A549 (cell line): ENCODE measurements at regions not wholly inside any gene's neighbourhood (a gene's known extent, or its start where the extent isn't known, plus 50 kb on each side); places are given as distances from the start of the nearest gene placed in this dataset.

Experiments used
- BCL3 ChIP-seq: fragments of >200 bp; sonication (Bioruptor Twin); formaldehyde crosslinking; IDR thresholded peaks from 3 replicates; pipeline ENCODE4 v1.6.1; 2016
- CHD2 ChIP-seq: fragments of 150-350 bp; IDR thresholded peaks from 2 replicates; pipeline ENCODE4 v1.6.1; 2014; ENCODE audit warnings: low read length; ENCODE audit not compliant: partially characterized antibody
- CTCF ChIP-seq: fragments of >200 bp; sonication (Bioruptor Twin); formaldehyde crosslinking; IDR thresholded peaks from 3 replicates; pipeline ENCODE4 v1.5.1; 2016
- MYC ChIP-seq: IDR thresholded peaks from 2 replicates; pipeline ENCODE4 v1.6.1; 2012; ENCODE audit warnings: mild to moderate bottlenecking, inconsistent platforms, low read length, improper control_type of control experiment, borderline replicate concordance
- NR3C1 ChIP-seq: fragments of >200 bp; sonication (Bioruptor Twin); formaldehyde crosslinking; IDR thresholded peaks from 3 replicates; pipeline ENCODE4 v1.6.1; 2017
- POLR2A ChIP-seq: IDR thresholded peaks from 2 replicates; pipeline ENCODE4 v1.6.1; 2012; ENCODE audit warnings: mild to moderate bottlenecking, low read length
- RCOR1 ChIP-seq: fragments of 150-350 bp; IDR thresholded peaks from 2 replicates; pipeline ENCODE4 v1.6.1; 2014; ENCODE audit warnings: antibody characterized with exemption, low read length, low read depth
- REST ChIP-seq: fragments of 200-600 bp; sonication (generic); IDR thresholded peaks from 2 replicates; pipeline ENCODE4 v1.6.1; 2016; ENCODE audit warnings: antibody characterized with exemption, mild to moderate bottlenecking, moderate library complexity
- SMC3 ChIP-seq: fragments of >200 bp; sonication (Bioruptor Twin); formaldehyde crosslinking; IDR thresholded peaks from 3 replicates; pipeline ENCODE4 v1.6.1; 2018; ENCODE audit warnings: inconsistent platforms
- TF ChIP-seq, protein P1 (sequence below): IDR thresholded peaks from 2 replicates; pipeline ENCODE4 v1.6.1; 2012

DNA sequence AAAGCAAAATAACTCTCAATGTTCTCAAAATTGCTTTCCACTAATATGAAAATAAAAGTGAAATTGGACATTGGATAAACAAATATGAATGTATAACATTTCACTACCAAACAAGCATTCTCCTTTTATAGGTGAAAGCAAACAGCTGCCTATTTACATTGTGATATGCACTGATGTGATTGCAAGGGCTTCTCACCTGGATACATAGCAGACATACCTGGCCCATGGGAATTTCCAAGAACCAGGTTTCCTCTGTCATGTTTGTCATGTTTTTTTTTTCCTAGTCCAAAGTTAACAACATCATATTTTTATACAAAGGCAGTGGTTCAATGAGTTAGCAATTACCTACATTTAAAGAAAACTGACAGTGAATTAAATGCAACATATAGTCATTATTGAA lies 228.5 kb downstream of the ANKRD50 start:
- TF ChIP-seq CTCF (no peak), REST (no peak), MYC (no peak), POLR2A (no peak), RCOR1 (no peak), BCL3 (no peak), SMC3 (no peak), CHD2 (no peak), NR3C1 (no peak)
- TF ChIP-seq, protein P1, sequence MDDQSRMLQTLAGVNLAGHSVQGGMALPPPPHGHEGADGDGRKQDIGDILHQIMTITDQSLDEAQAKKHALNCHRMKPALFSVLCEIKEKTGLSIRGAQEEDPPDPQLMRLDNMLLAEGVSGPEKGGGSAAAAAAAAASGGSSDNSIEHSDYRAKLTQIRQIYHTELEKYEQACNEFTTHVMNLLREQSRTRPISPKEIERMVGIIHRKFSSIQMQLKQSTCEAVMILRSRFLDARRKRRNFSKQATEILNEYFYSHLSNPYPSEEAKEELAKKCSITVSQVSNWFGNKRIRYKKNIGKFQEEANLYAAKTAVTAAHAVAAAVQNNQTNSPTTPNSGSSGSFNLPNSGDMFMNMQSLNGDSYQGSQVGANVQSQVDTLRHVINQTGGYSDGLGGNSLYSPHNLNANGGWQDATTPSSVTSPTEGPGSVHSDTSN, result no peak
